Natural killer cell (primary cell): ENCODE measurements at regions not wholly inside any gene's neighbourhood (a gene's known extent, or its start where the extent isn't known, plus 50 kb on each side); places are given as distances from the start of the nearest gene placed in this dataset.
A peak's percentile ranks its signal among the peaks of the same experiment; 100 is the strongest.
"Not testable (repeated sequence)": the region's sequence is repeated elsewhere in the genome, so short reads cannot be mapped to it uniquely, and the experiment has no call there.

ENCODE experiments used
- ATAC-seq, 3 donors: fragments of 150-1000 bp in 2 of 3; fragments of 200-7000 bp in 1 of 3; cut with Tn5 transposase; 1 replicate in 1 of 3; 2 replicates in 2 of 3; pipeline ENCODE4 v1.10.0; 2021; ENCODE audit warnings: mild to moderate bottlenecking in 2 of 3, moderate library complexity in 2 of 3
- DNase-seq, 2 donors: peaks; one replicate each; pipeline versions ENCODE4 v3.0.0 to v3.0.0-alpha.2; 2013 to 2021; ENCODE audit warnings: mixed read lengths in 1 of 2
- H3K27ac ChIP-seq: one replicate; pipeline ENCODE4 v1.5.1; 2013; ENCODE audit warnings: mild to moderate bottlenecking, low read length
- H3K27me3 ChIP-seq: one replicate; pipeline ENCODE4 v1.6.1; 2013; ENCODE audit warnings: low read length; ENCODE audit not compliant: control insufficient read depth, insufficient read depth
- H3K36me3 ChIP-seq: one replicate; pipeline ENCODE4 v1.6.1; 2013; ENCODE audit warnings: low read length; ENCODE audit not compliant: control insufficient read depth, insufficient read depth
- H3K4me1 ChIP-seq: one replicate; pipeline ENCODE4 v1.6.1; 2013; ENCODE audit warnings: low read length; ENCODE audit not compliant: control insufficient read depth, insufficient read depth
- H3K4me3 ChIP-seq: one replicate; pipeline ENCODE4 v1.5.1; 2013; ENCODE audit warnings: low read length
- H3K9me3 ChIP-seq: one replicate; pipeline ENCODE4 v1.6.1; 2013; ENCODE audit warnings: low read length; ENCODE audit not compliant: control insufficient read depth, insufficient read depth
- H3K27ac Mint-ChIP-seq, 2 donors: one replicate each; pipeline ENCODE4 v1.8.0; 2022; ENCODE audit warnings: mild to moderate bottlenecking in 2 of 2, mixed read lengths in 2 of 2, moderate library complexity in 1 of 2
- H3K27me3 Mint-ChIP-seq, 2 donors: one replicate each; pipeline ENCODE4 v1.8.0; 2022; ENCODE audit warnings: low read depth in 2 of 2, mixed read lengths in 2 of 2
- H3K36me3 Mint-ChIP-seq: one replicate; pipeline ENCODE4 v1.8.0; 2022; ENCODE audit warnings: mixed read lengths
- H3K4me1 Mint-ChIP-seq, 2 donors: one replicate each; pipeline ENCODE4 v1.8.0; 2022; ENCODE audit warnings: mixed read lengths in 2 of 2
- H3K4me3 Mint-ChIP-seq: one replicate; pipeline ENCODE4 v1.8.0; 2022; ENCODE audit warnings: mild to moderate bottlenecking, moderate library complexity, mixed read lengths
- H3K9me3 Mint-ChIP-seq, 2 donors: one replicate each; pipeline ENCODE4 v1.8.0; 2022; ENCODE audit warnings: mixed read lengths in 2 of 2
- WGBS: methylation state at CpG from one replicate; pipeline ENCODE4 v1.1.7; 2013; ENCODE audit warnings: missing lambda C conversion rate; ENCODE audit not compliant: insufficient coverage; 5-methylcytosine and 5-hydroxymethylcytosine counted together
- intact Hi-C: fragments of 100-400 bp; cut with micrococcal nuclease; formaldehyde crosslinking; loops from one replicate; pipeline ENCODE4 v1.14.2; 2022
- TF ChIP-seq, protein P1 (sequence below): fragments of 200-600 bp; IDR thresholded peaks from one replicate; pipeline ENCODE4 v1.8.0; 2022; ENCODE audit warnings: antibody characterized with exemption

DNA sequence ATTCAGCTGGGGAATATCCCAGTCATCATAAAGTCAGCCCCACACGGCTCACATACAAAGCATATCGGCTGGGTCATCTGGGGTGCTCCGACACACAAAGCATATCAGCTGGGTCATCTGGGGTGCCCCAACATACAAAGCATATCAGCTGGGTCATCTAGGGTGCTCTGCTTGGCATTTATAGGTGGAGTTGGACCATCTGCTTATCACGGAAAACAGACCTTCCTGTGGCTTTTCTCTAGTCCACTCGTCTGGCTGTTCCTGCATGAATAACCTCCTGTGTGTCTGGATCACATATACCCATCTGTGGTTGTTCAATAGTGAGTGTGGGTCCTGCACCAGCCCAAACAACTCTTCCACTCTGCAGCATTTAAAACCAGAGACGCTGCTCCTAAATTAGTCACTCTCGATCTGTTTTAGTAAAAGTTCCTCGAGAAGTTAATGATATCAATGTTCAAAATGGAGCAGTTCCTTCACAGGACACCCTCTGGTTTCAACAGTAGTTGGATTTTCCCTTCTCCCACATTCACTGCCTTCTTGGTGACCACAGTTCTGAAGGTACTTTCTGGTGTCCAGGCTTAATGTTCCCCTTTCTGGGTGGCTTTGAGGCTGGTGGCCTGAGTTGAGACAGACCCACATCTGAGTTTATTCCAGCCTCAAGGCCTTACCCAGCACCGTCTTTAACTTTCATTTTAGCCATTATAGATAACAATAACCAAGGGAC, 70.0 kb upstream of the FRG1 start:
- intact Hi-C loops: no loop called here
- TF ChIP-seq, protein P1, sequence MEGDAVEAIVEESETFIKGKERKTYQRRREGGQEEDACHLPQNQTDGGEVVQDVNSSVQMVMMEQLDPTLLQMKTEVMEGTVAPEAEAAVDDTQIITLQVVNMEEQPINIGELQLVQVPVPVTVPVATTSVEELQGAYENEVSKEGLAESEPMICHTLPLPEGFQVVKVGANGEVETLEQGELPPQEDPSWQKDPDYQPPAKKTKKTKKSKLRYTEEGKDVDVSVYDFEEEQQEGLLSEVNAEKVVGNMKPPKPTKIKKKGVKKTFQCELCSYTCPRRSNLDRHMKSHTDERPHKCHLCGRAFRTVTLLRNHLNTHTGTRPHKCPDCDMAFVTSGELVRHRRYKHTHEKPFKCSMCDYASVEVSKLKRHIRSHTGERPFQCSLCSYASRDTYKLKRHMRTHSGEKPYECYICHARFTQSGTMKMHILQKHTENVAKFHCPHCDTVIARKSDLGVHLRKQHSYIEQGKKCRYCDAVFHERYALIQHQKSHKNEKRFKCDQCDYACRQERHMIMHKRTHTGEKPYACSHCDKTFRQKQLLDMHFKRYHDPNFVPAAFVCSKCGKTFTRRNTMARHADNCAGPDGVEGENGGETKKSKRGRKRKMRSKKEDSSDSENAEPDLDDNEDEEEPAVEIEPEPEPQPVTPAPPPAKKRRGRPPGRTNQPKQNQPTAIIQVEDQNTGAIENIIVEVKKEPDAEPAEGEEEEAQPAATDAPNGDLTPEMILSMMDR: no peak
- Histone ChIP-seq H3K27me3 (no peaks in the 10 kb centered on the region), H3K36me3 (no peaks in the 10 kb centered on the region), H3K4me1 (no peaks in the 10 kb centered on the region), H3K4me3 (no peak overlapping the region), H3K27ac (no peak overlapping the region), H3K9me3 (no peaks in the 10 kb centered on the region)
- WGBS: 80% methylated on average over 9 of the region's 9 CpGs
- Mint-ChIP-seq H3K36me3 (no peaks in the 10 kb centered on the region), H3K27ac (no peak overlapping the region), H3K9me3 (peaks cover 0 to 2% of the 10 kb centered on the region in 2 donors), H3K27me3 (no peaks in the 10 kb centered on the region), H3K4me3 (no peak overlapping the region), H3K4me1 (no peaks in the 10 kb centered on the region)
- ATAC-seq (no peak), DNase-seq (no peak)

DNA sequence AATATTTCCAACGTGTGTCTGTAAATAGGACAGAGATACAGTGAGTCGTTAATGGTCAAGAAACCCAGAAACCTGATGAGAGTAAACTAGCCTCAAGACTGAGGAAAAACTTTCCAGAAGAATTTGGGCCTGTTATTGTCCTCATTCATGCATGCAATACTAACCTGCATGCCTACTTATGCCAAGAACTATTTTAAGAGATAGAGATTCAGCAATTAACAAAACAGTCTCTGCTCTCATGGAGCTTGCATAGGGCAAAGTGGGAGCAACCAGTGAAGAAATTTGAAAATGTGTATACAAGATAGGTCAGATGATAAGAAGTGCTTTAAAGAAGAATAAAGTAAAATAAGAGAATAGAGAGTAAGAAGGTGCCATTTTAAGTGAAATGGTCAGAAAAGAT, 66.1 kb upstream of the FRG1 start:
- 94% methylated on average over 2 of the region's 2 CpGs for WGBS
- H3K27ac ChIP-seq: no peak overlapping the region
- no peak for ATAC-seq
- H3K4me1 Mint-ChIP-seq: no peaks in the 10 kb centered on the region
- no peaks in the 10 kb centered on the region for H3K27me3 ChIP-seq
- no peak overlapping the region for H3K27ac Mint-ChIP-seq
- intact Hi-C loops: no loop called here
- H3K4me1 ChIP-seq: no peaks in the 10 kb centered on the region
- H3K27me3 Mint-ChIP-seq: no peaks in the 10 kb centered on the region
- no peak overlapping the region for H3K4me3 ChIP-seq
- no peaks in the 10 kb centered on the region for H3K9me3 ChIP-seq
- peaks cover 4 to 8% of the 10 kb centered on the region in 2 donors for H3K9me3 Mint-ChIP-seq
- no peaks in the 10 kb centered on the region for H3K36me3 Mint-ChIP-seq
- H3K36me3 ChIP-seq: no peaks in the 10 kb centered on the region
- H3K4me3 Mint-ChIP-seq: no peak overlapping the region
- TF ChIP-seq, protein P1: no peak
- no peak for DNase-seq

DNA sequence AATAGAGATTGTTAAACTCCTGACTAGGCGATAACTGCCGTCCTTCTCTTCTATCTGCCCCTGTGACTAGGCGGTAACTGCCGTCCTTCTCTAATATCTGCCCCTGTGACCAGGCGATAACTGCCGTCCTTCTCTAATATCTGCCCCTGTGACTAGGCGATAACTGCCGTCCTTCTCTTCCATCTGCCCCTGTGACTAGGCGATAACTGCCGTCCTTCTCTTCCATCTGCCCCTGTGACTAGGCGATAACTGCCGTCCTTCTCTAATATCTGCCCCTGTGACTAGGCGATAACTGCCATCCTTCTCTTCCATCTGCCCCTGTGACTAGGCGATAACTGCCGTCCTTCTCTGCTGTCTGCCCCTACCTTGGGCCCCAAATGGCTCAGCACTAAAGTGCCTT, 59.5 kb upstream of the FRG1 start:
- DNase-seq: peak; percentile 3 to 20
- H3K9me3 Mint-ChIP-seq: not testable (repeated sequence)
- 93% methylated on average over 15 of the region's 15 CpGs for WGBS

DNA sequence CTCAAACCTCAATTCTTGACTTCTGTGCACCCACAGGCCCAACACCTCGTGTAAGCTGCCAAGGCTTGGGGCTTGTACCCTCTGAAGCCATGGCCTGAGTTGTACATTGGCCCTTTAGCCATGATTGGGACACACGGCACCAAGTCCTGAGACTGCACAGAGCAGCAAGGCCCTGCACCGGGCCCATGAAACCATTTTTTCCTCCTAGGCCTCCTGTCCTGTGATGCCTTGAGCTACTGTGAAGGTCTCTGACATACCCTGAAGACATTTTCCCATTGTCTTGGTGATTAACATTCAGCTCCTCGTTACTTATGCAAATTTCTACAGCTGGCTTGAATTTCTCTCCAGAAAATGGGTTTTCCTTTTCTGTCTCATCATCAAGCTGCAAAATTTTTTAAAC, 52.3 kb upstream of the FRG1 start:
- DNase-seq, H3K9me3 ChIP-seq, H3K4me1 ChIP-seq, H3K27ac ChIP-seq, H3K4me1 Mint-ChIP-seq, H3K36me3 ChIP-seq, H3K36me3 Mint-ChIP-seq, H3K27me3 ChIP-seq, H3K27ac Mint-ChIP-seq, H3K27me3 Mint-ChIP-seq, H3K9me3 Mint-ChIP-seq, H3K4me3 Mint-ChIP-seq, intact Hi-C loops, H3K4me3 ChIP-seq, ATAC-seq: not testable (repeated sequence)
- 74% methylated on average over 4 of the region's 4 CpGs for WGBS

More for the DNA sequence above, 59.5 kb upstream of the FRG1 start:
- H3K36me3 Mint-ChIP-seq, intact Hi-C loops, H3K27ac ChIP-seq, H3K4me1 ChIP-seq, H3K27me3 ChIP-seq, H3K9me3 ChIP-seq, ATAC-seq, H3K27me3 Mint-ChIP-seq, H3K27ac Mint-ChIP-seq, H3K4me1 Mint-ChIP-seq, H3K4me3 ChIP-seq, H3K36me3 ChIP-seq, H3K4me3 Mint-ChIP-seq: not testable (repeated sequence)
